ENCODE measurements at regions not wholly inside any gene's neighbourhood (a gene's known extent, or its start where the extent isn't known, plus 50 kb on each side); places are given as distances from the start of the nearest gene placed in this dataset.
"Not testable (repeated sequence)": the region's sequence is repeated elsewhere in the genome, so short reads cannot be mapped to it uniquely, and the experiment has no call there.

DNA sequence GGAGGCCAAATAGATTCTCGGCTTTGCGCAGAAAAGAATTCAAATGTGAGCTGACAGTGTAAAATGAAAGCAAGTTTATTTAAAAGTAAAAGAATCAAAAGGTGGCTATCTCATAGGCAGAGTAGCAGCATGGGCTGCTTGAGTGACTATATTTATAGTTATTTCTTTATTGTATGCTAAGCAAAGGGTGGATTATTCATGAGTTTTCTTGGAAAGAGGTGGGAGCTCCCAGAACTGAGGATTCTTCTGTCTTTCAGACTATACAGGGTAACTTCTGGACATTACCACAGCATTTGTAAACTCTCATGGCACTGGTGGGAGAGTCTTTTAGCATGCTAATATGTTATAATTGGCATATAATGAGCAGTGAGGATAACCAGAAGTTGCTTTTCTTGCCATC, 659.9 kb downstream of the RWDD3 start:
- no peak overlapping the region for H3K4me3 ChIP-seq (ENCODE audit: low read length)
- TF ChIP-seq, protein P1, sequence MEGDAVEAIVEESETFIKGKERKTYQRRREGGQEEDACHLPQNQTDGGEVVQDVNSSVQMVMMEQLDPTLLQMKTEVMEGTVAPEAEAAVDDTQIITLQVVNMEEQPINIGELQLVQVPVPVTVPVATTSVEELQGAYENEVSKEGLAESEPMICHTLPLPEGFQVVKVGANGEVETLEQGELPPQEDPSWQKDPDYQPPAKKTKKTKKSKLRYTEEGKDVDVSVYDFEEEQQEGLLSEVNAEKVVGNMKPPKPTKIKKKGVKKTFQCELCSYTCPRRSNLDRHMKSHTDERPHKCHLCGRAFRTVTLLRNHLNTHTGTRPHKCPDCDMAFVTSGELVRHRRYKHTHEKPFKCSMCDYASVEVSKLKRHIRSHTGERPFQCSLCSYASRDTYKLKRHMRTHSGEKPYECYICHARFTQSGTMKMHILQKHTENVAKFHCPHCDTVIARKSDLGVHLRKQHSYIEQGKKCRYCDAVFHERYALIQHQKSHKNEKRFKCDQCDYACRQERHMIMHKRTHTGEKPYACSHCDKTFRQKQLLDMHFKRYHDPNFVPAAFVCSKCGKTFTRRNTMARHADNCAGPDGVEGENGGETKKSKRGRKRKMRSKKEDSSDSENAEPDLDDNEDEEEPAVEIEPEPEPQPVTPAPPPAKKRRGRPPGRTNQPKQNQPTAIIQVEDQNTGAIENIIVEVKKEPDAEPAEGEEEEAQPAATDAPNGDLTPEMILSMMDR (conservative IDR thresholded peaks at IDR 0.05; ENCODE audit: low read depth, low read length) = no peak

GRCh38 chr1:95903060-95903459, 669.0 kb downstream of the RWDD3 start:
- TF ChIP-seq, protein P1 (conservative IDR thresholded peaks at IDR 0.05; ENCODE audit: low read depth, low read length) = no peak
- no peak for DNase-seq (ENCODE audit: low read depth)
- H3K4me3 ChIP-seq (ENCODE audit: low read length) = no peak overlapping the region

More for the DNA sequence above, 659.9 kb downstream of the RWDD3 start:
- DNase-seq (ENCODE audit: low read depth) = no peak

DNA sequence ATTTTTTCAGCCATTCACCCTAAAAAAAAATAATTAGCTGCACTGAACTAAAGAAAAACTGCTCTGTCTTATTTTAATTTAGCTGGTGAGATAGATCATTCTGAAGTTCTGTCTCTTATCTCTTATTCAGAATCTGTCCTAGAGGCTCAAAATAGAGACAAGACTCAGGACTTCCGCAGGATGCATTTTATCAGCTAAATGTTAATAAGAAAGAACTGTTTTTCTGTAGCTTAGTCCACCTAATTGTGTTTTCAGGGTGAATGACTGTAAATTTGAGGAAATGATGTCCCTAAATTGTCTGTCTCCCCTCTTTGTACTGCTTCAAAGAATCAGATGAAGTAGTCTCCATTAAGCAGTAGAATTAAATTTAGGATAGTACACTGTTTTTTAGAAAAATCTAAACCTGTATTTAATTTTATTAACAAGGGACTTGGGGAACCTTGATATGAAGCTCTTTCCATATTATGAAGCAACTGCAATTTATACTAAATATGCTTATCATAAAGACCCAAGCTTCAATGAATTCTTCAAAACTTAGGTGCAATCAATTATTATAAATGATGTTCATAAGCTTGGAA, 671.9 kb downstream of the RWDD3 start:
- TF ChIP-seq, protein P1 (conservative IDR thresholded peaks at IDR 0.05; ENCODE audit: low read depth, low read length) = no peak
- DNase-seq (ENCODE audit: low read depth) = no peak
- no peak overlapping the region for H3K4me3 ChIP-seq (ENCODE audit: low read length)

DNA sequence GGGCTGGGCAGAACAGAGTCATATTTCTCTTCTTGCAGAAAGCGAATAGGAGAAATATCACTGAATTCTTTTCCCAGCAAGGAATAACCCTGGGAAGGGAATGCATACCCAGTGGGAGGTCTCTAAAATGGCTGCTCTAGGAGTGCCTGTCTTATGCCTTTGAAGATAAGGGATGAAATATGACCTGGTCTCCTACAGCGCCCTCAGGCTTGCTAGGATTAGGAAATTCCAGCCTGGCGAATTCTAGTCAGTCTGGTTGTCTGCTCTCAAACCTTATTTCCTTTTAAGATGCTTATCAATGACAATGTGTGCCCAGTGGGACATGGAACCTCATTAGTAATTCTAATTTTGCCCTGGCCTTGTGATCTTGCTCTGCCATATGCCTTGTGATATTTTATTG, 677.7 kb downstream of the RWDD3 start:
- not testable (repeated sequence) for H3K4me3 ChIP-seq (ENCODE audit: low read length); DNase-seq (ENCODE audit: low read depth)

DNA sequence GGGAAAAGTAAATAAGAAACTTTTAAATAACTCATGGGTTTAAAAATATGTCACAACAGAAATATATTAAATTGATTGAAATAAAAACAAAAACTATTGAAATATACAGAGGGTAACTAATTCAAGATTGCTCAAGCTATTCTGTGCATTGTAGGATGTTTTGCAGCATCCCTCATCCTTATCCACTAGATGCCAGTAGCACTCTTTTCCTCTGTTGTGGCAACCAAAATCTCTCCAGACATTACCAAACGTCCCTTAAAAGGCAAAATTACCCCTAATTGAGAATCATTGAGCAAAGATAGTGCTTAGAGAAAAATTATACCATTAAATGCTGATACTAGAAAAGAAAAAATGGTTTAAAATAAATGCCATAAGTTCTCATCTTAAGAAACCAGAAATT, 682.6 kb downstream of the RWDD3 start:
- no peak for DNase-seq (ENCODE audit: low read depth)
- H3K4me3 ChIP-seq (ENCODE audit: low read length) = no peak overlapping the region
- TF ChIP-seq, protein P1 (conservative IDR thresholded peaks at IDR 0.05; ENCODE audit: low read depth, low read length) = peak; percentile 52

DNA sequence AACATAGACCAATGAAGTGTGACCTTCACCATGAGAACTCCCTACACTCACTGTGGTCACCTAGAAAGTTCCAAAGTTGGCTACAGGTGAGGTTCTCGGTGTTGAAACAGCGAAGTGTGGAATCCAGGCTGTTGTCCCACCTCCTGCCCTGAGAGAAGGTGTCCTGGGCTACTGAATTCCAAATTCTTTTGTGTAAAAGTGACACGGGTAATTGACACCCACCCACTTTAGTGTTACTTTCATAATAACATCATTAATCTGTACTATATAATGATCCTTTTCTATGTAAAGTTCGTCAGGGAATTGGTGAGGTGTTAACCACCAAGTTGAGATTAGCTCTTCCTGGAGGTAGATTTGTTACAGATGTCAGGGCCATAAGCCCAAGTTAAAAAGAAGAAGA, 690.7 kb downstream of the RWDD3 start:
- H3K4me3 ChIP-seq (ENCODE audit: low read length) = no peak overlapping the region
- no peak for DNase-seq (ENCODE audit: low read depth)
- TF ChIP-seq, protein P1 (conservative IDR thresholded peaks at IDR 0.05; ENCODE audit: low read depth, low read length) = no peak

- TF ChIP-seq, protein P1 (conservative IDR thresholded peaks at IDR 0.05; ENCODE audit: low read depth, low read length) = no peak
- no peak overlapping the region for H3K4me3 ChIP-seq (ENCODE audit: low read length)
Measured at GRCh38 chr1:95926331-95926730, 692.3 kb downstream of the RWDD3 start.

GRCh38 chr1:95927061-95927460, 693.1 kb downstream of the RWDD3 start:
- no peak for DNase-seq (ENCODE audit: low read depth)
- TF ChIP-seq, protein P1 (conservative IDR thresholded peaks at IDR 0.05; ENCODE audit: low read depth, low read length) = no peak
- no peak overlapping the region for H3K4me3 ChIP-seq (ENCODE audit: low read length)

More at GRCh38 chr1:95926331-95926730, 692.3 kb downstream of the RWDD3 start:
- DNase-seq (ENCODE audit: low read depth) = no peak
